ENCODE measurements at regions not wholly inside any gene's neighbourhood (a gene's known extent, or its start where the extent isn't known, plus 50 kb on each side); places are given as distances from the start of the nearest gene placed in this dataset.
"Not testable (repeated sequence)": the region's sequence is repeated elsewhere in the genome, so short reads cannot be mapped to it uniquely, and the experiment has no call there.

DNA sequence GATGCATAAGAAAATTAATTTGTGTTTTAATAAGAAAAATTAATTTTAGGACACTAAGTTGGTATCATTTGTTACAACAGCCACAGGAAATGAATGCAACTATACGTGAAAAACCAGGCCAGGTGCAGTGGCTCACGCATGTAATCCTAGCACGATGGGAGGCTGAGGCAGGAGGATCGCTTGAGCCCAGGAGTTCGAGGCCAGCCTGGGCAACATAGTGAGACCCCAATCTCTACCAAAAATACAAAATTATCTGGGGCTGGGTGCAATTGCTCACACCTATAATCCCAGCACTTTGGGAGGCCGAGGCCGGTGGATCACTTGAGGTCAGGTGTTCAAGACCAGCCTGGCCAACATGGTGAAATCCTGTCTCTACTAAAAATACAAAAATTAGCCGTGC lies 132.2 kb upstream of the CIBAR2 start:
- H4K5ac ChIP-seq (ENCODE audit: low read depth, low read length); H3K4me2 ChIP-seq (ENCODE audit: low read depth, low read length); H2AK9ac ChIP-seq (replicated peaks; ENCODE audit: low read depth, low read length, poor library complexity); H4K8ac ChIP-seq (ENCODE audit: low read depth in 2 of 2, low read length in 2 of 2); H2BK15ac ChIP-seq (ENCODE audit: low read depth, low read length); H3K18ac ChIP-seq (ENCODE audit: low read depth, low read length); H3K36me3 ChIP-seq (ENCODE audit: control insufficient read depth, insufficient read depth, low read length); ATAC-seq (ENCODE audit: low read depth); H3K4ac ChIP-seq (ENCODE audit: low read depth, low read length); BruUV-seq (replicated peaks); H3K14ac ChIP-seq (replicated peaks; ENCODE audit: low read depth, low read length); H3K4me3 ChIP-seq (ENCODE audit: insufficient read depth, low read depth, low read length); in situ Hi-C loops (cut with MboI; ENCODE audit: low sequenced_read_pairs); H2BK5ac ChIP-seq (ENCODE audit: low read depth, low read length, poor library complexity, severe bottlenecking); POLR2A ChIA-PET (ENCODE audit: unreplicated experiment); H3K9me1 ChIP-seq (ENCODE audit: insufficient read depth, low read length); H3K27ac ChIP-seq (ENCODE audit: insufficient read depth, low read length); H3K56ac ChIP-seq (ENCODE audit: extremely low read depth, insufficient read depth, low read length); H2AFZ ChIP-seq (replicated peaks; ENCODE audit: low read length, poor library complexity); H4K91ac ChIP-seq (ENCODE audit: insufficient read depth, low read depth, low read length); H2BK20ac ChIP-seq (ENCODE audit: low read depth, low read length); H2BK120ac ChIP-seq (ENCODE audit: low read depth, low read length); intact Hi-C loops (cut with micrococcal nuclease); H2AK5ac ChIP-seq (ENCODE audit: low read depth, low read length); H3K27me3 ChIP-seq (ENCODE audit: control insufficient read depth, insufficient read depth, low read length); H3K23ac ChIP-seq (ENCODE audit: low read depth, low read length); DNase-seq; H3K9me3 ChIP-seq (ENCODE audit: control insufficient read depth, insufficient read depth, low read length); dilution Hi-C loops (cut with HindIII; ENCODE audit: low sequenced_read_pairs, unreplicated experiment); H3K9ac ChIP-seq (ENCODE audit: low read depth, low read length): not testable (repeated sequence)
- Histone ChIP-seq H3K4me1 (ENCODE audit: control insufficient read depth, insufficient read depth, low read length) (peaks cover 13% of the 10 kb centered on the region), H4K20me1 (ENCODE audit: insufficient read depth, low read length) (peaks cover 55% of the 10 kb centered on the region), H3K79me1 (ENCODE audit: low read depth in 1 of 2, low read length in 2 of 2) (peaks cover 30 to 86% of the 10 kb centered on the region in 2 experiments)
- WGBS, 2 experiments (ENCODE audit: extremely low coverage in 2 of 2, insufficient read length in 1 of 2), result 90% methylated on average over 2 of the region's 8 CpGs; no CpG with 5 or more reads in 1 of the 2 experiments
- CTCF ChIA-PET, result interaction anchor here (0.6 to 1.5 kb wide), 5 partner anchors 25 to 130 kb away, joined by 3 read pairs; no protein-coding TSS in a partner anchor

Data from IMR-90 (cell line).